Spleen (tissue), 7 donors: ENCODE measurements at regions not wholly inside any gene's neighbourhood (a gene's known extent, or its start where the extent isn't known, plus 50 kb on each side); places are given as distances from the start of the nearest gene placed in this dataset.

ENCODE experiments used
- POLR2A ChIP-seq, 3 donors: fragments of 450-650 bp; IDR thresholded peaks; one replicate each; pipeline ENCODE4 v1.5.1; 2017; ENCODE audit warnings: antibody characterized with exemption in 3 of 3, mild to moderate bottlenecking in 1 of 3
- POLR2AphosphoS5 ChIP-seq, 3 donors: sonication (generic); formaldehyde crosslinking; IDR thresholded peaks; one replicate each; pipeline ENCODE4 v1.5.1; 2017; ENCODE audit warnings: antibody characterized with exemption in 3 of 3
- TF ChIP-seq, protein P1 (sequence below), 11 experiments: fragments of 200-600 bp in 7 of 11; fragments of 450-650 bp in 4 of 11; sonication (generic) in 4 of 11; IDR thresholded peaks in 8 of 11; conservative IDR thresholded peaks in 3 of 11; 1 replicate in 7 of 11; 2 replicates in 4 of 11; pipeline versions ENCODE4 v1.4.0 to v1.8.0; 2016 to 2021; ENCODE audit warnings: antibody characterized with exemption in 11 of 11, inconsistent platforms in 4 of 11, mild to moderate bottlenecking in 1 of 11
- donor health status: DM: no; HTN: no; CAD: no; lungs with moderate emphysema.
- donor health status: DM: no; HTN: no; CAD: no.
- donor health status: DM: no; HTN: no; CAD: no.

DNA sequence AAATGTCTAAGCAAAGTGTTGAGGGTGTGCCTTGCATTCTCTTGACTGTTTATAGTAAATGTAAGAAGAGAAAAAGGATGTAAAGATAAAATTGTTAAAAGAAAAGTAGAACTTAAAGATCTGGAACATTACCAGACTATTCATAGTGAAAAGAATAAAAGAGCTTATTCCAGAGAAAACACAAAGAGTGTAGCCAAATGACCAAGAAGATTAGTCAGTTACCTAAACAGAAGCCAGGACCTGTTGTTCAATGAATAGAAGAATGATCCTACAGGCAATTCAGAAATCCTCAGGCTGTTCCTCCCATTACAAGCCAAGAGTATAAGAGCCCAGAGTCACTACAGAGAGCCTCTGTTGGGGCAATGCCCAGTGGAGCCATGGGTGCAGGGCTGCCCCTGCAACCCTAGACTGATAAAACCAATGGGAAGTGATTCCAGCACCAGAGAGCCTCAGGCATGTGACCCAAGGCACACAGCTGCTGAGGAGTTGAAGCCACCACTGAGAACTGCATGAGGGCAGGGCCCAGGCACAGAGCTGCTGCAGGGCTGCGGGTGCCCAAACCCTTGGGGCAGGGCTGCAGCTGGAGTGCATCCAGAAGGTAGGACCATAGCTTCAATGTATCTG, 91.1 kb upstream of the SLC38A4 start:
- TF ChIP-seq, protein P1, sequence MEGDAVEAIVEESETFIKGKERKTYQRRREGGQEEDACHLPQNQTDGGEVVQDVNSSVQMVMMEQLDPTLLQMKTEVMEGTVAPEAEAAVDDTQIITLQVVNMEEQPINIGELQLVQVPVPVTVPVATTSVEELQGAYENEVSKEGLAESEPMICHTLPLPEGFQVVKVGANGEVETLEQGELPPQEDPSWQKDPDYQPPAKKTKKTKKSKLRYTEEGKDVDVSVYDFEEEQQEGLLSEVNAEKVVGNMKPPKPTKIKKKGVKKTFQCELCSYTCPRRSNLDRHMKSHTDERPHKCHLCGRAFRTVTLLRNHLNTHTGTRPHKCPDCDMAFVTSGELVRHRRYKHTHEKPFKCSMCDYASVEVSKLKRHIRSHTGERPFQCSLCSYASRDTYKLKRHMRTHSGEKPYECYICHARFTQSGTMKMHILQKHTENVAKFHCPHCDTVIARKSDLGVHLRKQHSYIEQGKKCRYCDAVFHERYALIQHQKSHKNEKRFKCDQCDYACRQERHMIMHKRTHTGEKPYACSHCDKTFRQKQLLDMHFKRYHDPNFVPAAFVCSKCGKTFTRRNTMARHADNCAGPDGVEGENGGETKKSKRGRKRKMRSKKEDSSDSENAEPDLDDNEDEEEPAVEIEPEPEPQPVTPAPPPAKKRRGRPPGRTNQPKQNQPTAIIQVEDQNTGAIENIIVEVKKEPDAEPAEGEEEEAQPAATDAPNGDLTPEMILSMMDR (IDR thresholded peaks at IDR 0.05 in 8 of 11, conservative IDR thresholded peaks at IDR 0.05 in 3 of 11): no peak
- no peak for TF ChIP-seq POLR2AphosphoS5 (IDR thresholded peaks at IDR 0.05)
- no peak for TF ChIP-seq POLR2A (IDR thresholded peaks at IDR 0.05)
